RPMI7951 (cell line): ENCODE measurements at regions not wholly inside any gene's neighbourhood (a gene's known extent, or its start where the extent isn't known, plus 50 kb on each side); places are given as distances from the start of the nearest gene placed in this dataset.

Experiments
- DNase-seq: peaks from one replicate; pipeline ENCODE4 v3.0.0-alpha.2; 2012; ENCODE audit warnings: low read depth

GRCh38 chr7:8932751-8933150 lies 499.3 kb downstream of the NXPH1 start:
- no peak for DNase-seq

- no peak for DNase-seq
Observed at GRCh38 chr7:8937204-8937603, 503.8 kb downstream of the NXPH1 start.

GRCh38 chr7:8938044-8938805 lies 504.8 kb downstream of the NXPH1 start:
- DNase-seq, result no peak

GRCh38 chr7:8939446-8939845 lies 506.0 kb downstream of the NXPH1 start:
- no peak for DNase-seq

- DNase-seq, result no peak
Observed at GRCh38 chr7:8963722-8964121, 530.3 kb downstream of the NXPH1 start.

- no peak for DNase-seq
Observed at GRCh38 chr7:8965177-8965576, 531.8 kb downstream of the NXPH1 start.

- DNase-seq, result no peak
Observed at GRCh38 chr7:8973601-8974000, 540.2 kb downstream of the NXPH1 start.

- no peak for DNase-seq
Observed at GRCh38 chr7:8975681-8976080, 542.3 kb downstream of the NXPH1 start.

GRCh38 chr7:8982338-8982992 lies 549.1 kb downstream of the NXPH1 start:
- DNase-seq, result no peak

- DNase-seq, result no peak
Observed at GRCh38 chr7:8985255-8985654, 551.8 kb downstream of the NXPH1 start.

- DNase-seq, result no peak
Observed at GRCh38 chr7:8988267-8988666, 554.9 kb downstream of the NXPH1 start.

- DNase-seq, result no peak
Observed at GRCh38 chr7:8991159-8991558, 557.8 kb downstream of the NXPH1 start.

GRCh38 chr7:8998762-8999161 lies 565.4 kb downstream of the NXPH1 start:
- no peak for DNase-seq

- no peak for DNase-seq
Observed at GRCh38 chr7:9013940-9014339, 580.5 kb downstream of the NXPH1 start.

- no peak for DNase-seq
Observed at GRCh38 chr7:9017286-9017685, 583.9 kb downstream of the NXPH1 start.

- no peak for DNase-seq
Observed at GRCh38 chr7:9022456-9022855, 589.0 kb downstream of the NXPH1 start.

- DNase-seq, result no peak
Observed at GRCh38 chr7:9023675-9024294, 590.4 kb downstream of the NXPH1 start.

- peak; percentile 2 for DNase-seq
Observed at GRCh38 chr7:9026121-9026520, 592.7 kb downstream of the NXPH1 start.

- no peak for DNase-seq
Observed at GRCh38 chr7:9028012-9028411, 594.6 kb downstream of the NXPH1 start.

- no peak for DNase-seq
Observed at GRCh38 chr7:9029681-9030530, 596.5 kb downstream of the NXPH1 start.

- no peak for DNase-seq
Observed at GRCh38 chr7:9030976-9031375, 597.6 kb downstream of the NXPH1 start.

GRCh38 chr7:9031386-9031785 lies 598.0 kb downstream of the NXPH1 start:
- no peak for DNase-seq
